Posterior cingulate gyrus (tissue), 11 donors: ENCODE measurements at regions not wholly inside any gene's neighbourhood (a gene's known extent, or its start where the extent isn't known, plus 50 kb on each side); places are given as distances from the start of the nearest gene placed in this dataset.
A peak's percentile ranks its signal among the peaks of the same experiment; 100 is the strongest.

ENCODE experiments used
- DNase-seq, 10 donors: peaks; one replicate each; pipeline versions ENCODE4 v3.0.0 to v3.0.0-alpha.2; 2020 to 2021; ENCODE audit warnings: mixed read lengths in 3 of 10
- intact Hi-C: fragments of 100-400 bp; cut with DNase I; formaldehyde crosslinking; loops from one replicate; pipeline ENCODE4 v1.15.1; 2023

DNA sequence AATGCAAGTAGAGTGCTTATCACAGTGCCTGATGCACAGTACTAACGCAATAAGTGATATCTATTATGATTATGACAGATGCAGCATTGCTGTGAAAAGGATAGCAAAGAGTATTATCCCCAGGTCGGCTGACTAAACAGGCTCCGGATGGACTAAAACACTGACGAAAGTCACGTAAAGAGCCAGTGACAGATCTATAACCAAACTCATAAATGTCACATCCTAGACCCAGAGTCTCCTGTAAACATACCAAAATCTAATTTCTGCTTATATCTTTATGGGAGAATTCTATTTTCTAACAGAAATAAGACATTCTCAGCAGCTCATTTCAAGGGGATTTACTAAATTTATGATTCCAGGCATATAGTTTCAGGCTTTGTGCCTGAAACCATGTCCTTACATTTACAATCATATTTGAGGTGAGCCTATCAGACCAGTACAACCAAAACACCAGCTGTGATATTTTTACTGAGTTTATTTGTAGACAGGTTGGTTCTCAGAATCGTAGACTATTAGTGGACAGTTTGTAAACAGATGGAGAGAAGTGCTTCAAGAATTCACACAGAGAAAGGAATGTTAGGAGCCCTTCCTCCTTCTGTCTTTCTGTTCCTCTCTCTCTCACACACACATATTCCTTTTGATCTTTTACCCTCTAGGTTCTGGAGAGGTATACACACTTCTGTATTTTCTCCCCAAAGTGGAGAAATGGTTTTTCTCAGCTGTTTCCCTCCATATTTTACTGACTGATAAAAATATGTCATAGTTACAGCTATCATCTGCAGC lies 52.4 kb upstream of the WDR26 start:
- intact Hi-C loops: no loop called here
- DNase-seq: no peak

DNA sequence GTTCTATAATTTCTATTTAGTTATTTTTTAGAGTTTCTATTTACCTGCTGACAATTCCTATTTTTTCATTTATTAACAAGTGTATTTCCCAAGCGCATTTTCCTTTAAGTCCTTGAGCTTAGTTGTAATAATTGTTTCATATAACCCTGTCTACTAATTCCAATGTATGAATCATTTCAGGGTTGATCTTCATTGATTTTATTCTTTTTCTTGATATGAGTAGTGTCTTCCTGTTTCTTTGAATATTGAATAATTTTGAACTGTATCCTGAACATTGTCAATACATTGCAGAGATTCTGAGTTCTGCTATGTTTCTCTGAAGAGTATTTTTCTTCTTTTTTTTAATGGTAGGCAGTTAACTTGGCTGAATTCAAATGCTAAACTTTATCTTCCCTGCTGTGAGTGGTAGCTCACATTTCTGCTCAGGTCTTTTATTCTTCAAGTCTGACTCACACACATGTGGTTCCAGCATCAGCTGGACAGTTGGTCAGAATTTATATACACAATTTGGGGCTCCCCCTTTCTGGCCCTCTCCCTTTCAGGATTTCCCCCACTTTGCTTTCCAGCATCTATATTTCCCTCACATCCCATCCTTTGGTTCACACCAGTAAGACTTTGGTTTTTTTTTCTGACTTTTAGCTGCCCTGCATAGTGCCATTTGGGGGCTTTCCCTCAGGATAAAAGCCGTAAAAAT lies 54.4 kb upstream of the WDR26 start:
- intact Hi-C loops: no loop called here

GRCh38 chr1:224489534-224490365 lies 55.2 kb upstream of the WDR26 start:
- DNase-seq: no peak
- intact Hi-C loops: no loop called here

More for the DNA sequence above, 54.4 kb upstream of the WDR26 start:
- DNase-seq: no peak

- intact Hi-C loops: no loop called here
- no peak for DNase-seq
These were observed 56.2 kb upstream of the WDR26 start for GRCh38 chr1:224490549-224491537.

GRCh38 chr1:224492015-224492414 lies 57.4 kb upstream of the WDR26 start:
- intact Hi-C loops: no loop called here
- no peak for DNase-seq

GRCh38 chr1:224492632-224493031 lies 58.0 kb upstream of the WDR26 start:
- DNase-seq: no peak
- intact Hi-C loops: no loop called here

GRCh38 chr1:224493269-224493668 lies 58.7 kb upstream of the WDR26 start:
- intact Hi-C loops: no loop called here
- DNase-seq: no peak

DNA sequence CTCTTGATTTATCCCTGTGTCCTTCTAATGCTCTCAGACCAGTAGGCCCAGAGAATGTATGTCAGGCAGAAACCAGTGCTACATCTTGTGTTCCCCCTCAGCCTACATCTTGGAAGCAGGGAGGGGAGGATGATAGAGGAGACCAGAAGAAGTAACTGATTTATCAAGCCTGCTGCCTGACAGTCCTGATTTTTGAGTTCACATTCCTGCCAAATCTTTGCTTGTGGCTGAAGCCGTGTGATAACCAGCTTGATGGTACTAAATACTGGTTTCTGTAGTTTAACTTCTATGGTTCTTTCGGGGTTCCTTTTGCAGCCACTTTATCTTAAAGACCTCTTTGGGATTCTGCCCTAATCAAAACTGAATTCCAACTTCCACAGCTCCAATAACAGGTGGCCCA lies 59.7 kb upstream of the WDR26 start:
- DNase-seq: no peak
- intact Hi-C loops: no loop called here

- no peak for DNase-seq
- intact Hi-C loops: no loop called here
These were observed 61.3 kb upstream of the WDR26 start for GRCh38 chr1:224495866-224496265.

- intact Hi-C loops: no loop called here
- no peak for DNase-seq
These were observed 62.2 kb upstream of the WDR26 start for GRCh38 chr1:224496826-224497225.

DNA sequence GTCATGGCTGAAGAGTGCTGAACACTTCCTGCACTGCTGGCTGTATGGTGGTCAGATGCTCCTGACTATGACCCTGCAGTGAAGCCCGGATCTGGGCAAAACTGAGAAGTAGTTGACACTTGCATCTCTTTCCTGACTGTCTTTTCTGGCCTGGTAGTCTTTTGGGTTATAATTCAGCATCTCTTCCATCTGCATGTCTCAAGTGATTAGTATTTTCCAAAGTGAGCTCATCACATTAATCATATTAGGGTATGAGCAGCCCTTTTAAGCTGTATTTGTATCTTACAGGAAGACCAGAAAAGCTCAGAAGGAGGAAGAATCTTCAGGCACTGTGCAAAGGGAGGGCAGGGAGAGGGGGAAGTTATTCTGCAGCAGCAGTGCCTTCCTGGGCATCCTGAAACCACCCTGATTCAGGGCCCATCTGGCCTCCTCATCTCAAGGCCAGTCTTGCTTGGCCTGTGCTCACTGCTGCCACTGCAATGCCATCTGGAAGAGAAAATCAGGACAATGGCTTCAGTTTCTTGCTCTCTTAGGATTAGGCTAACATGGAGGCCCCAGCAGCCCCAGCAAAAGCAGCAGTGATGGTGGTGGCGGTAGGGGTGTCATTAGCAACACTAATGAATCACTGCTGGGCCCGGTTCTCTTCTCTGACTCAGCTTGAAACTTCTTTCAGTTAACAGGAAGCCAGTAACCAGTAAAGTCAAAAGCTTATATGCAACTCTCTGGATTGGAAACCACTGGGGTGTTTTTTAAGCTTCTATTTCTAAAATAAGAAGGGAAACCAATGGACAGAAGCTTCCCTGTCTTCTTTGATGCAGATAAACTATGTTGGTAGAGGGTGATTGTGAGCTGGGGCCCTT lies 63.3 kb upstream of the WDR26 start:
- intact Hi-C loops: no loop called here
- DNase-seq: peak in 3 of 10 donors; percentile 14 to 71 (median 35)

DNA sequence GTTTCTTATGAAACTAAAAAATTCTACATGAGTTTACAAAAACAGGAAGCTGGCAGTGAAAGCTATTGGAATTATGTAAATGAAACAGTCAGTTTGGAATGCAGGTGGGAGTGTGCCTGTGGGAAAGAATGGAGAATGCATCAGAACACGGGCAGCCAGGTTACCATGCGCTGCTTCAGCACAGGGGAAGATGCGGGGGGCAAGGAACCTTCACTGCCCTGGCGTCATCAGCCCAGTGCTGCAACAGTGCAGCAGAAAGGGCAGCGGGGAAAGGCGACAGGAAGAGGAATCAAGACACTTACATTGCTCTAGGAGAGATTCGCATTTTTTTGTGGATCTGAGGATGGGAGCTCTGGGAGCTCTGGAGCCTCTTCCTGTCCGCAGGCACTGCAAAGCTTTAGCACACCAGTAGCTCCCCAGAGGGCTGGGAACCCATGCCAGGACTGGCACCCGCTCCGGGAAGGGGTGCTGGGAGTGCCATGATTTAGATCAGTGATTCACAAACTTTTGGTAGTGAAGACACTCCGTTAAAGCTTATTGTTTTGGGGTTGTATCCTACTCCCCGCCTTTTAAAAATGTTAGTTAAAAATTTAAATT lies 64.1 kb upstream of the WDR26 start:
- intact Hi-C loops: no loop called here
- peak in 2 of 10 donors; percentile 18 to 24 for DNase-seq

- intact Hi-C loops: no loop called here
- DNase-seq: no peak
These were observed 64.6 kb upstream of the WDR26 start for GRCh38 chr1:224499204-224499603.

- intact Hi-C loops: no loop called here
These were observed 66.2 kb upstream of the WDR26 start for GRCh38 chr1:224500796-224501195.

DNA sequence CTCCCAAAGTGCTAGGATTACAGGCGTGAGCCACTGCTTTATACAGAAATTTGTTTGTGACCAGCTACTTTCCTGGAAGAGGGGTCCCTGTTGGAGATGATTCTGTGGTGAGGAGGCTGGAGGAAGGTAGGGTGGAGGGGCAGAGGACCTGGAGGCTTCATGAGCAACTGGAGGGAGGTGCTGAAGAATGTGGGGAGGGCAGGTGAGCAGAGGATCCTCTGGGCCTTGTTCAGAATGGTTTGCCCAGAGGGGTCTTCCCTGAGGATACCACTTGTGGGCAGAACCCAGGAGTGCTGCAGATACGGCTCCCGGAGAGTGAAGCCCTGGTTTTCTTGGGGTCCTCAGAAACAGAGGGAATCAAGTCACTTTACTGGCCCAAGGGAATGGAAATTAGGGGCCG lies 67.2 kb upstream of the WDR26 start:
- no peak for DNase-seq
- intact Hi-C loops: no loop called here

More at GRCh38 chr1:224500796-224501195, 66.2 kb upstream of the WDR26 start:
- DNase-seq: no peak

- intact Hi-C loops: no loop called here
- DNase-seq: no peak
These were observed 68.0 kb upstream of the WDR26 start for GRCh38 chr1:224502459-224503160.

DNA sequence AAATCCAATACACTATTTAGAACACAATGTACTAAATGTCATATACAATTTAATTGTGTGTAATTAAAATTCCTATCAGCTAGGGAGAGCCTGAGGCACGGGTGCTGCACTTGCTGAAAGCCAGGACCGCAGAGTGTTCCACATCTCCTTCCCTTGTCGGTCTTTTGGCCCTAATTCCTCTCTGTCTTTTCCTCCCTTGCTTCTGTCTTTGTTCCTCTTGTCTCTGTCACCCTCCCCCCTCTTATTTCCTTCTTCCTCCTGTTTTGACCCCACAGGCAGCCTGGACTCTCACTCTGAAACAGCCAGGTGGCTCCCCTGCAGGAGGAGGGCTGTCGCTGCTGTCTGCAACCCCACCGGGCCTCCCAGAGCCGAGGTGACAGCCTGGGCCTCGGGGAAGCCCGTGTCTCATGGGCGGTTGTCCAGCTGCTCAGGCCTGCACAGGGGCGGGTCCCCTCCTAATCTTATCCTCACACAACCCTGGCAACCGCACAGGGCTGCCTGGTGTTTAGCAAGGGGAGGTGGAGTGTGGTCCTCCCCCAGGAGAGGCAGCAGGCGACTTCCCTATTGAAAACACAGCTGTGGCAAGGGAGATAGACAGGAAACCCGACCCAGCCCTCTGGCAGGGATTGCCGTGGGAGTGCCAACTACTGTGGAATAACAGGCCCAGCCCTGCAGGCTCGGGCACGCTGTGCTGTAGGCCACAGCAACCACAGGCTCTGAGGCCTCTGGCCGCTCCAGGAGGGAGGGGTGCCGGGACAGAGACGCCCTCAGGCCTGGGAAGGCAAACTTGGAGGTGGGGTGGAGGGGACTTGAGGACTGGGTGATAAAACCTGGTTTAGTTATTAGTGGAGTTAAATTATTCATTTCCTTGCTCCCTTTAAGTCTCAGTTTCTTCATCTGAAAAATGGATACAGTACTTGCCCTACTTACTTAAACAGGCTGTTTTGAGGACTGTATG lies 68.8 kb upstream of the WDR26 start:
- peak; percentile 41 to 94 (median 62) for DNase-seq
- intact Hi-C loops: no loop called here
